ENCODE measurements at regions not wholly inside any gene's neighbourhood (a gene's known extent, or its start where the extent isn't known, plus 50 kb on each side); places are given as distances from the start of the nearest gene placed in this dataset.

- no peak for DNase-seq
These were observed 411.7 kb downstream of the DMAC1 start for GRCh38 chr9:7387840-7388239.

- DNase-seq, result no peak
These were observed 417.3 kb downstream of the DMAC1 start for GRCh38 chr9:7382304-7382703.

GRCh38 chr9:7377489-7377888 is 422.1 kb downstream of the DMAC1 start:
- DNase-seq, result no peak

GRCh38 chr9:7376833-7377232 is 422.7 kb downstream of the DMAC1 start:
- no peak for DNase-seq

- no peak for DNase-seq
These were observed 423.4 kb downstream of the DMAC1 start for GRCh38 chr9:7376213-7376612.

GRCh38 chr9:7375013-7375511 is 424.5 kb downstream of the DMAC1 start:
- no peak for DNase-seq

- no peak for DNase-seq
These were observed 428.6 kb downstream of the DMAC1 start for GRCh38 chr9:7370988-7371387.

GRCh38 chr9:7370381-7370780 is 429.2 kb downstream of the DMAC1 start:
- DNase-seq, result peak; percentile 26 to 55

- DNase-seq, result no peak
These were observed 430.2 kb downstream of the DMAC1 start for GRCh38 chr9:7369384-7369821.

- DNase-seq, result no peak
These were observed 430.9 kb downstream of the DMAC1 start for GRCh38 chr9:7368410-7369292.

GRCh38 chr9:7367726-7368125 is 431.9 kb downstream of the DMAC1 start:
- no peak for DNase-seq

GRCh38 chr9:7366121-7366520 is 433.5 kb downstream of the DMAC1 start:
- DNase-seq, result no peak

GRCh38 chr9:7363777-7364477 is 435.7 kb downstream of the DMAC1 start:
- DNase-seq, result no peak

- DNase-seq, result no peak
These were observed 439.1 kb downstream of the DMAC1 start for GRCh38 chr9:7360513-7360912.

GRCh38 chr9:7358876-7359275 is 440.7 kb downstream of the DMAC1 start:
- DNase-seq, result peak in 1 of 2 donors; percentile 11

GRCh38 chr9:7354704-7355103 is 444.9 kb downstream of the DMAC1 start:
- DNase-seq, result no peak

GRCh38 chr9:7348692-7349091 is 450.9 kb downstream of the DMAC1 start:
- DNase-seq, result no peak

GRCh38 chr9:7347556-7347955 is 452.0 kb downstream of the DMAC1 start:
- DNase-seq, result no peak

- DNase-seq, result no peak
These were observed 453.4 kb downstream of the DMAC1 start for GRCh38 chr9:7346144-7346543.

- no peak for DNase-seq
These were observed 456.8 kb downstream of the DMAC1 start for GRCh38 chr9:7342736-7343135.

- peak in 1 of 2 donors; percentile 4 for DNase-seq
These were observed 457.3 kb downstream of the DMAC1 start for GRCh38 chr9:7342229-7342628.

- DNase-seq, result no peak
These were observed 458.0 kb downstream of the DMAC1 start for GRCh38 chr9:7341571-7341970.

- DNase-seq, result no peak
These were observed 459.1 kb downstream of the DMAC1 start for GRCh38 chr9:7340451-7340850.

Measured in hippocampal formation (tissue), 2 donors.